SU-DHL-6 (cell line): ENCODE measurements at regions not wholly inside any gene's neighbourhood (a gene's known extent, or its start where the extent isn't known, plus 50 kb on each side); places are given as distances from the start of the nearest gene placed in this dataset.

Experiments
- H2AFZ ChIP-seq: fragments of 200-600 bp; sonication (generic); 2 replicates; pipeline ENCODE4 v1.6.1; 2014; ENCODE audit warnings: low read depth, mild to moderate bottlenecking, moderate library complexity, mixed read lengths, antibody characterized with exemption, low read length; ENCODE audit not compliant: severe bottlenecking
- H3F3A ChIP-seq: fragments of 200-600 bp; shearing (Covaris generic); 2 replicates; pipeline ENCODE4 v1.6.0; 2016; ENCODE audit warnings: antibody characterized with exemption, mild to moderate bottlenecking; ENCODE audit not compliant: insufficient read depth
- H3K27ac ChIP-seq: fragments of 200-600 bp; sonication (generic); 2 replicates; pipeline ENCODE4 v1.5.1; 2016; ENCODE audit warnings: low read depth, mild to moderate bottlenecking, low read length, moderate library complexity, mixed read lengths
- H3K27me3 ChIP-seq: fragments of 200-600 bp; sonication (generic), shearing (Covaris generic); 2 replicates; pipeline ENCODE4 v1.6.0; 2014; ENCODE audit warnings: mild to moderate bottlenecking, low read length
- H3K36me3 ChIP-seq: fragments of 200-600 bp; sonication (generic); 2 replicates; pipeline ENCODE4 v1.6.1; 2014; ENCODE audit warnings: mild to moderate bottlenecking, low read length, mixed read lengths
- H3K4me2 ChIP-seq: fragments of 300-600, 200-600 bp; shearing (Covaris generic), sonication (generic); 2 replicates; pipeline ENCODE4 v1.6.0; 2014; ENCODE audit warnings: low read length, low read depth, mild to moderate bottlenecking; ENCODE audit not compliant: poor library complexity, severe bottlenecking
- H3K4me3 ChIP-seq: fragments of 200-600 bp; sonication (generic); 2 replicates; pipeline ENCODE4 v1.5.1; 2014; ENCODE audit warnings: antibody characterized with exemption, low read length, mild to moderate bottlenecking, mixed read lengths; ENCODE audit not compliant: insufficient read depth, poor library complexity, severe bottlenecking
- H3K79me2 ChIP-seq: fragments of 200-600 bp; sonication (generic); 2 replicates; pipeline ENCODE4 v1.6.1; 2014; ENCODE audit warnings: mild to moderate bottlenecking, low read length, moderate library complexity; ENCODE audit not compliant: insufficient read depth
- H3K9ac ChIP-seq: fragments of 200-600 bp; sonication (generic); 2 replicates; pipeline ENCODE4 v1.7.0; 2014; ENCODE audit warnings: mild to moderate bottlenecking, low read length
- H3K9me2 ChIP-seq: fragments of 200-600 bp; sonication (generic); replicated peaks from 2 replicates; pipeline ENCODE4 v1.6.1; 2014; ENCODE audit warnings: low read length; ENCODE audit not compliant: insufficient read depth
- H3K9me3 ChIP-seq: fragments of 200-600 bp; sonication (generic); 2 replicates; pipeline ENCODE4 v1.6.1; 2014; ENCODE audit warnings: low read length, mixed read lengths; ENCODE audit not compliant: insufficient read depth
- H4K20me1 ChIP-seq: fragments of 200-600 bp; sonication (generic); 2 replicates; pipeline ENCODE4 v1.6.1; 2014; ENCODE audit warnings: low read depth, mild to moderate bottlenecking, antibody characterized with exemption, low read length, moderate library complexity, mixed read lengths
- CTCF ChIP-seq: fragments of 200-600 bp; sonication (generic); IDR thresholded peaks from one replicate; pipeline ENCODE4 v1.5.1; 2017; ENCODE audit warnings: antibody characterized with exemption, mild to moderate bottlenecking, low read length, moderate library complexity; ENCODE audit not compliant: insufficient read depth, poor library complexity, severe bottlenecking
- EZH2phosphoT487 ChIP-seq: fragments of 200-600 bp; sonication (generic), shearing (Covaris generic); conservative IDR thresholded peaks from 2 replicates; pipeline ENCODE4 v1.6.1; 2018; ENCODE audit warnings: mild to moderate bottlenecking, antibody characterized with exemption, low read length, moderate library complexity, mixed read lengths

- Histone ChIP-seq H3K36me3 (no peaks in the 10 kb centered on the region), H3K27me3 (no peaks in the 10 kb centered on the region), H4K20me1 (no peaks in the 10 kb centered on the region), H3K9me3 (no peaks in the 10 kb centered on the region), H3K9me2 (no peaks in the 10 kb centered on the region), H3K79me2 (no peaks in the 10 kb centered on the region), H2AFZ (no peak overlapping the region), H3K4me2 (no peak overlapping the region), H3F3A (no peaks in the 10 kb centered on the region), H3K27ac (no peak overlapping the region), H3K4me3 (no peak overlapping the region), H3K9ac (no peak overlapping the region)
- TF ChIP-seq CTCF (no peak), EZH2phosphoT487 (no peak)
Measured at GRCh38 chr9:119829186-119829585, 460.0 kb upstream of the BRINP1 start.

- no peak overlapping the region for H2AFZ ChIP-seq
- H3K4me3 ChIP-seq: no peak overlapping the region
Measured at GRCh38 chr9:119827526-119827925, 458.3 kb upstream of the BRINP1 start.

GRCh38 chr9:119827126-119827525 is 457.9 kb upstream of the BRINP1 start:
- Histone ChIP-seq H3K27me3 (no peaks in the 10 kb centered on the region), H3K9me2 (no peaks in the 10 kb centered on the region), H3K27ac (no peak overlapping the region), H4K20me1 (no peaks in the 10 kb centered on the region), H3F3A (no peaks in the 10 kb centered on the region), H3K36me3 (no peaks in the 10 kb centered on the region), H3K4me3 (no peak overlapping the region), H3K9ac (no peak overlapping the region), H3K9me3 (no peaks in the 10 kb centered on the region), H3K4me2 (no peak overlapping the region), H2AFZ (no peak overlapping the region), H3K79me2 (no peaks in the 10 kb centered on the region)
- TF ChIP-seq EZH2phosphoT487: no peak
- no peak for TF ChIP-seq CTCF

More at GRCh38 chr9:119827526-119827925, 458.3 kb upstream of the BRINP1 start:
- Histone ChIP-seq H3K4me2 (no peak overlapping the region), H3K27ac (no peak overlapping the region), H3K9me2 (no peaks in the 10 kb centered on the region), H3K79me2 (no peaks in the 10 kb centered on the region), H3F3A (no peaks in the 10 kb centered on the region), H4K20me1 (no peaks in the 10 kb centered on the region), H3K36me3 (no peaks in the 10 kb centered on the region), H3K9ac (no peak overlapping the region), H3K9me3 (no peaks in the 10 kb centered on the region), H3K27me3 (no peaks in the 10 kb centered on the region)
- TF ChIP-seq CTCF: no peak
- no peak for TF ChIP-seq EZH2phosphoT487
